Lower lobe of right lung (tissue), 2 donors: ENCODE measurements at regions not wholly inside any gene's neighbourhood (a gene's known extent, or its start where the extent isn't known, plus 50 kb on each side); places are given as distances from the start of the nearest gene placed in this dataset.

Experiments used
- ATAC-seq, 2 donors: fragments of 200-7000 bp; cut with Tn5 transposase; one replicate each; pipeline ENCODE4 v1.9.1; 2020 to 2022; ENCODE audit warnings: mild to moderate bottlenecking in 2 of 2, moderate library complexity in 2 of 2
- DNase-seq: peaks from one replicate; pipeline ENCODE4 v3.0.0-alpha.2; 2020
- H3K27ac ChIP-seq: fragments of 200-600 bp; one replicate; pipeline ENCODE4 v1.8.0; 2022
- H3K27me3 ChIP-seq: fragments of 200-600 bp; one replicate; pipeline ENCODE4 v1.8.0; 2022; ENCODE audit warnings: low read depth
- H3K36me3 ChIP-seq: fragments of 200-600 bp; one replicate; pipeline ENCODE4 v1.8.0; 2022; ENCODE audit warnings: mild to moderate bottlenecking
- H3K4me1 ChIP-seq: fragments of 200-600 bp; one replicate; pipeline ENCODE4 v1.8.0; 2022
- H3K4me3 ChIP-seq: fragments of 200-600 bp; one replicate; pipeline ENCODE4 v1.8.0; 2022; ENCODE audit warnings: mild to moderate bottlenecking
- H3K9me3 ChIP-seq: fragments of 200-600 bp; one replicate; pipeline ENCODE4 v1.8.0; 2022
- CTCF ChIP-seq: fragments of 200-600 bp; IDR thresholded peaks from one replicate; pipeline ENCODE4 v1.8.0; 2022; ENCODE audit warnings: antibody characterized with exemption, mild to moderate bottlenecking
- intact Hi-C: fragments of 100-400 bp; cut with DNase I; formaldehyde crosslinking; loops from one replicate; pipeline ENCODE4 v1.11.0; 2022
- donor health status: DM: no; HTN: yes; CAD: no; lungs with severe emphysema.

GRCh38 chr9:99472916-99473245 is 250.8 kb downstream of the SEC61B start:
- DNase-seq (no peak), ATAC-seq (no peak)
- intact Hi-C loops: no loop called here
- Histone ChIP-seq H3K4me3 (no peak overlapping the region), H3K36me3 (no peaks in the 10 kb centered on the region), H3K4me1 (no peaks in the 10 kb centered on the region), H3K27ac (no peak overlapping the region), H3K9me3 (no peaks in the 10 kb centered on the region), H3K27me3 (no peaks in the 10 kb centered on the region)
- no peak for TF ChIP-seq CTCF

GRCh38 chr9:99474186-99474585 is 252.1 kb downstream of the SEC61B start:
- ATAC-seq (no peak), DNase-seq (no peak)
- no peaks in the 10 kb centered on the region for H3K4me1 ChIP-seq
- H3K4me3 ChIP-seq: no peak overlapping the region
- intact Hi-C loops: no loop called here
- H3K9me3 ChIP-seq: no peaks in the 10 kb centered on the region
- H3K27me3 ChIP-seq: no peaks in the 10 kb centered on the region
- no peak overlapping the region for H3K27ac ChIP-seq
- TF ChIP-seq CTCF: no peak
- H3K36me3 ChIP-seq: no peaks in the 10 kb centered on the region

- DNase-seq (no peak), ATAC-seq (no peak)
- H3K36me3 ChIP-seq: no peaks in the 10 kb centered on the region
- no peaks in the 10 kb centered on the region for H3K9me3 ChIP-seq
- H3K4me1 ChIP-seq: no peaks in the 10 kb centered on the region
- H3K27me3 ChIP-seq: no peaks in the 10 kb centered on the region
- H3K4me3 ChIP-seq: no peak overlapping the region
- no peak for TF ChIP-seq CTCF
- intact Hi-C loops: no loop called here
- no peak overlapping the region for H3K27ac ChIP-seq
Measured at GRCh38 chr9:99475401-99476065, 253.5 kb downstream of the SEC61B start.

GRCh38 chr9:99478469-99479027 is 256.5 kb downstream of the SEC61B start:
- no peaks in the 10 kb centered on the region for H3K27me3 ChIP-seq
- H3K36me3 ChIP-seq: no peaks in the 10 kb centered on the region
- no peak overlapping the region for H3K4me3 ChIP-seq
- no peak overlapping the region for H3K27ac ChIP-seq
- ATAC-seq: no peak
- H3K9me3 ChIP-seq: no peaks in the 10 kb centered on the region
- TF ChIP-seq CTCF: no peak
- intact Hi-C loops: no loop called here
- H3K4me1 ChIP-seq: no peaks in the 10 kb centered on the region
- DNase-seq: no peak

GRCh38 chr9:99479929-99480328 is 257.8 kb downstream of the SEC61B start:
- no peak for TF ChIP-seq CTCF
- DNase-seq (no peak), ATAC-seq (no peak)
- intact Hi-C loops: no loop called here
- Histone ChIP-seq H3K4me3 (no peak overlapping the region), H3K4me1 (no peaks in the 10 kb centered on the region), H3K27ac (no peak overlapping the region), H3K27me3 (no peaks in the 10 kb centered on the region), H3K9me3 (no peaks in the 10 kb centered on the region), H3K36me3 (no peaks in the 10 kb centered on the region)
